Mesenchymal stem cell (in vitro differentiated cells and primary cell): ENCODE measurements at regions not wholly inside any gene's neighbourhood (a gene's known extent, or its start where the extent isn't known, plus 50 kb on each side); places are given as distances from the start of the nearest gene placed in this dataset.
A peak's percentile ranks its signal among the peaks of the same experiment; 100 is the strongest.

Experiments
- DNase-seq: peaks from one replicate; pipeline ENCODE4 v3.0.0-alpha.2; 2013
- H2AFZ ChIP-seq: one replicate; pipeline ENCODE4 v1.6.1; 2013; ENCODE audit warnings: low read depth, mild to moderate bottlenecking, control low read depth, inconsistent platforms, low read length, moderate library complexity
- H2AK5ac ChIP-seq: 2 replicates; pipeline ENCODE4 v1.6.1; 2013; ENCODE audit warnings: low read length, moderate library complexity, mild to moderate bottlenecking, inconsistent platforms; ENCODE audit not compliant: severe bottlenecking
- H2BK120ac ChIP-seq: one replicate; pipeline ENCODE4 v1.6.1; 2013; ENCODE audit warnings: low read depth, mild to moderate bottlenecking, inconsistent platforms, low read length, moderate library complexity
- H2BK12ac ChIP-seq, 2 experiments: one replicate each; pipeline ENCODE4 v1.6.1; 2013; ENCODE audit warnings: inconsistent platforms in 2 of 2, low read length in 2 of 2, mild to moderate bottlenecking in 2 of 2, moderate library complexity in 2 of 2, control low read depth in 1 of 2
- H2BK15ac ChIP-seq: one replicate; pipeline ENCODE4 v1.6.1; 2013; ENCODE audit warnings: mild to moderate bottlenecking, low read depth, inconsistent platforms; ENCODE audit not compliant: poor library complexity, severe bottlenecking
- H2BK5ac ChIP-seq: 2 replicates; pipeline ENCODE4 v1.6.1; 2013; ENCODE audit warnings: low read depth, mild to moderate bottlenecking, low read length, control low read depth, inconsistent platforms; ENCODE audit not compliant: poor library complexity, severe bottlenecking
- H3K14ac ChIP-seq, 2 experiments: one replicate each; pipeline ENCODE4 v1.6.1; 2013; ENCODE audit warnings: inconsistent platforms in 2 of 2, low read length in 2 of 2, control low read depth in 1 of 2, mild to moderate bottlenecking in 1 of 2, moderate library complexity in 1 of 2
- H3K18ac ChIP-seq, 2 experiments: one replicate each; pipeline ENCODE4 v1.6.1; 2013; ENCODE audit warnings: inconsistent platforms in 2 of 2, low read length in 2 of 2, control low read depth in 1 of 2, low read depth in 1 of 2, mild to moderate bottlenecking in 1 of 2
- H3K23ac ChIP-seq, 2 experiments: one replicate each; pipeline ENCODE4 v1.6.1; 2013; ENCODE audit warnings: inconsistent platforms in 2 of 2, low read length in 2 of 2, mild to moderate bottlenecking in 2 of 2, moderate library complexity in 2 of 2, control low read depth in 1 of 2
- H3K27ac ChIP-seq: 2 replicates; pipeline ENCODE4 v1.5.1; 2013; ENCODE audit warnings: mild to moderate bottlenecking, moderate library complexity, low read length, control low read depth, inconsistent platforms; ENCODE audit not compliant: poor library complexity, severe bottlenecking
- H3K27me3 ChIP-seq, 2 experiments: 2 replicates each; pipeline versions ENCODE4 v1.6.1 to v1.7.0; 2013; ENCODE audit warnings: low read length in 2 of 2, mild to moderate bottlenecking in 2 of 2, moderate library complexity in 2 of 2, control low read depth in 1 of 2, inconsistent platforms in 1 of 2; ENCODE audit not compliant: control insufficient read depth in 1 of 2, insufficient read depth in 1 of 2
- H3K36me3 ChIP-seq, 2 experiments: 2 replicates each; pipeline versions ENCODE4 v1.6.1 to v1.7.0; 2013; ENCODE audit warnings: low read length in 2 of 2, control low read depth in 1 of 2, inconsistent platforms in 1 of 2, low read depth in 1 of 2, mild to moderate bottlenecking in 1 of 2; ENCODE audit not compliant: insufficient read depth in 2 of 2, control insufficient read depth in 1 of 2
- H3K4ac ChIP-seq, 2 experiments: one replicate each; pipeline ENCODE4 v1.6.1; 2013; ENCODE audit warnings: inconsistent platforms in 2 of 2, low read length in 2 of 2, mild to moderate bottlenecking in 2 of 2, moderate library complexity in 2 of 2, control low read depth in 1 of 2, low read depth in 1 of 2
- H3K4me1 ChIP-seq: 2 replicates; pipeline ENCODE4 v1.6.1; 2013; ENCODE audit warnings: low read depth, low read length, control low read depth; ENCODE audit not compliant: control insufficient read depth, insufficient read depth
- H3K4me2 ChIP-seq: 2 replicates; pipeline ENCODE4 v1.6.1; 2013; ENCODE audit warnings: low read length, mild to moderate bottlenecking, inconsistent platforms; ENCODE audit not compliant: poor library complexity, severe bottlenecking
- H3K4me3 ChIP-seq, 2 experiments: 2 replicates each; pipeline versions ENCODE4 v1.5.1 to v1.7.0; 2013; ENCODE audit warnings: low read length in 2 of 2, mild to moderate bottlenecking in 2 of 2, control low read depth in 1 of 2, low read depth in 1 of 2; ENCODE audit not compliant: insufficient read depth in 1 of 2
- H3K79me1 ChIP-seq: replicated peaks from 2 replicates; pipeline ENCODE4 v1.6.1; 2013; ENCODE audit warnings: mild to moderate bottlenecking, control low read depth, low read length, inconsistent platforms; ENCODE audit not compliant: poor library complexity, severe bottlenecking
- H3K9ac ChIP-seq: 2 replicates; pipeline ENCODE4 v1.7.0; 2013; ENCODE audit warnings: mild to moderate bottlenecking, low read length, moderate library complexity
- H3K9me3 ChIP-seq: 2 replicates; pipeline ENCODE4 v1.7.0; 2013; ENCODE audit warnings: mild to moderate bottlenecking, low read length; ENCODE audit not compliant: control insufficient read depth
- H4K8ac ChIP-seq: one replicate; pipeline ENCODE4 v1.6.1; 2013; ENCODE audit warnings: inconsistent platforms, mild to moderate bottlenecking, low read length, moderate library complexity
- H4K91ac ChIP-seq: one replicate; pipeline ENCODE4 v1.6.1; 2013; ENCODE audit warnings: mild to moderate bottlenecking, low read length, inconsistent platforms
- WGBS: methylation state at CpG from one replicate; pipeline ENCODE4 v1.1.7; 2013; ENCODE audit warnings: mixed read lengths; 5-methylcytosine and 5-hydroxymethylcytosine counted together

DNA sequence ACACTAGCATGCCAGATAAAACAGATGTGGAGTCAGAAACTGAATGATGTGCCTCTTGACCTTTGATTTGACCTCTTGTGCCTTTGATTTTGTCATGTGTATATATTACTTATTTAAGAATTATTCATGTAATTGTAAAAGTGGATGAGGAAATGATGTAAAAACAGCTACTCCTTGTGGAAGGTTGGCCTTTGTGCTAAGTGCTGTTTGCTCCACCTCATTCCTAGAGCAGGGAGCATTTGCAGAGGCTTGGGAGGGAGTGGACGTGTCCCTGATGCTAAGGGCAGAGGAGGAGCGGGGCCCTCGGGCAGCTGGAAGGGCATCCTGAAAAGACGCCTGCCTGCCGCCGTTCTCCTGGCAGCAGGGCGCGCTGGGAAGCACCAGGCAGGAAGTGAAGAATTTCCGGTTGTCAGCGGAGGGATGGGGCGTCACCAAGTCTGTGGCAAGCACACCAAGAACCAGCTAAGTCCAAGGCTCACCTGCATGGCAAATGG, 197.6 kb upstream of the ZNF32 start:
- H3K4ac ChIP-seq = peak overlapping the region; percentile 27 to 69
- peak overlapping the region; percentile 75 to 91 for H2BK12ac ChIP-seq
- peak; percentile 63 for DNase-seq
- no peaks in the 10 kb centered on the region for H3K79me1 ChIP-seq
- H3K14ac ChIP-seq = peak overlapping the region in 1 of 2 experiments; percentile 6
- H2BK120ac ChIP-seq = peak overlapping the region; percentile 29
- no peak overlapping the region for H3K27ac ChIP-seq
- WGBS = 52% methylated on average over 11 of the region's 11 CpGs
- no peak overlapping the region for H3K9ac ChIP-seq
- H3K4me2 ChIP-seq = no peak overlapping the region
- peak overlapping the region; percentile 62 for H4K91ac ChIP-seq
- no peak overlapping the region for H2BK15ac ChIP-seq
- no peak overlapping the region for H2BK5ac ChIP-seq
- peak overlapping the region; percentile 26 to 71 for H3K18ac ChIP-seq
- peaks cover 6% of the 10 kb centered on the region for H3K4me1 ChIP-seq
- no peak overlapping the region for H3K4me3 ChIP-seq
- H3K9me3 ChIP-seq = no peaks in the 10 kb centered on the region
- H3K36me3 ChIP-seq = no peaks in the 10 kb centered on the region
- no peak overlapping the region for H2AK5ac ChIP-seq
- no peaks in the 10 kb centered on the region for H3K27me3 ChIP-seq
- peak overlapping the region; percentile 86 for H4K8ac ChIP-seq
- H3K23ac ChIP-seq = no peak overlapping the region
- no peak overlapping the region for H2AFZ ChIP-seq

DNA sequence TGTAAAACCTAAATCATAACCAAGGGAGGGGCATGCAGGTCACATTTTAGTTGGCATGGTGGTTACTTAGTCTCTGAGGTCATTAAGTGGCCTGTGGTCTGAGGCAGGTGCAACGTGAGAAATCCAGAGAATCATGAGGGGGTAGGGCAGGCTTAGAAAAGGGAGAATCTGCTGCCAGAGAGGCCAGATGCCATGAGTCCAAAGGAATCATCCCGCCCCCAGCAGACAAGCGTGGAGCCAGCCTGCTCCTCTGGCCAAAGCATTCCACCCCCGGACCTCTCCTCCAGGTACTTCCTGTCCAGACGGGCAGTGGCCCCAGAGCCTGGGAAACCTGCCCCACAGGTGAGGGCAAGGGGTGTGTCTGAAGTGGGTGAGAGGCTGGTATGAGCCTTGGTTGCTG, 196.4 kb upstream of the ZNF32 start:
- Histone ChIP-seq H4K91ac (peak overlapping the region; percentile 77), H2BK5ac (no peak overlapping the region), H3K4me3 (no peak overlapping the region), H2BK12ac (peak overlapping the region; percentile 69 to 96), H3K27ac (no peak overlapping the region), H3K18ac (peak overlapping the region; percentile 9 to 86), H3K79me1 (no peaks in the 10 kb centered on the region), H3K4me2 (no peak overlapping the region), H3K27me3 (peaks cover 2 to 8% of the 10 kb centered on the region in 2 experiments), H3K36me3 (no peaks in the 10 kb centered on the region), H4K8ac (peak overlapping the region; percentile 4), H3K4me1 (peaks cover 6% of the 10 kb centered on the region), H3K9me3 (no peaks in the 10 kb centered on the region), H3K4ac (peak overlapping the region in 1 of 2 experiments; percentile 86), H3K14ac (peak overlapping the region in 1 of 2 experiments; percentile 72), H3K9ac (no peak overlapping the region), H2BK120ac (peak overlapping the region; percentile 50), H2AK5ac (no peak overlapping the region), H2AFZ (no peak overlapping the region), H2BK15ac (no peak overlapping the region), H3K23ac (no peak overlapping the region)
- no peak for DNase-seq
- 39% methylated on average over 2 of the region's 5 CpGs for WGBS

DNA sequence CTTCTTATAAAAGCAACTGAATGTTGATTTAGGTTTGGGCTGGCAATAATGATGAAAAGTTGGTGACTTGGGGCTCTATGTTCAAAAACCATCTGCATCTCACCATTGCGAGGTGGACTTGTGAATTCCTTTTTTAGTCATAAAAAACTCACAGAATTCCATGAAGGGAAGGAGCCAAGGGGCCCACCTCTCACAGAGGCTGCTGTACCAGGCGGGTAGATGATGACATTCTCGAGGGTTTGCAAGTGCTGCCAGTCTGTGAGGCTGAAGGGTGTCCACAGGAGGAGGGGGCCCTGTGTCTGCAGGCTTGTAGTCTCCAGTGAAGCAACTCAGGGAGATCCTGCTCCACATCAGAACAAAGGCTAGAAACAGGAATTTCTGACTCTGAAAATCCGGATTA, 195.5 kb upstream of the ZNF32 start:
- H3K9me3 ChIP-seq = no peaks in the 10 kb centered on the region
- H2BK12ac ChIP-seq = peak overlapping the region; percentile 29 to 32
- H3K4me3 ChIP-seq = peak overlapping the region in 1 of 2 experiments; percentile 3
- H3K4ac ChIP-seq = peak overlapping the region in 1 of 2 experiments; percentile 2
- peak overlapping the region; percentile 53 for H4K91ac ChIP-seq
- H3K4me2 ChIP-seq = no peak overlapping the region
- peak overlapping the region; percentile 14 for H3K9ac ChIP-seq
- no peaks in the 10 kb centered on the region for H3K79me1 ChIP-seq
- no peak overlapping the region for H3K14ac ChIP-seq
- peaks cover 4 to 17% of the 10 kb centered on the region in 2 experiments for H3K27me3 ChIP-seq
- no peak overlapping the region for H2BK15ac ChIP-seq
- no peak overlapping the region for H2AK5ac ChIP-seq
- no peaks in the 10 kb centered on the region for H3K36me3 ChIP-seq
- no peak overlapping the region for H3K27ac ChIP-seq
- no peak overlapping the region for H2AFZ ChIP-seq
- H3K4me1 ChIP-seq = peaks cover 8% of the 10 kb centered on the region
- WGBS = 84% methylated on average over 3 of the region's 4 CpGs
- DNase-seq = no peak
- H2BK120ac ChIP-seq = no peak overlapping the region
- no peak overlapping the region for H4K8ac ChIP-seq
- peak overlapping the region in 1 of 2 experiments; percentile 7 for H3K18ac ChIP-seq
- H3K23ac ChIP-seq = no peak overlapping the region
- H2BK5ac ChIP-seq = no peak overlapping the region

DNA sequence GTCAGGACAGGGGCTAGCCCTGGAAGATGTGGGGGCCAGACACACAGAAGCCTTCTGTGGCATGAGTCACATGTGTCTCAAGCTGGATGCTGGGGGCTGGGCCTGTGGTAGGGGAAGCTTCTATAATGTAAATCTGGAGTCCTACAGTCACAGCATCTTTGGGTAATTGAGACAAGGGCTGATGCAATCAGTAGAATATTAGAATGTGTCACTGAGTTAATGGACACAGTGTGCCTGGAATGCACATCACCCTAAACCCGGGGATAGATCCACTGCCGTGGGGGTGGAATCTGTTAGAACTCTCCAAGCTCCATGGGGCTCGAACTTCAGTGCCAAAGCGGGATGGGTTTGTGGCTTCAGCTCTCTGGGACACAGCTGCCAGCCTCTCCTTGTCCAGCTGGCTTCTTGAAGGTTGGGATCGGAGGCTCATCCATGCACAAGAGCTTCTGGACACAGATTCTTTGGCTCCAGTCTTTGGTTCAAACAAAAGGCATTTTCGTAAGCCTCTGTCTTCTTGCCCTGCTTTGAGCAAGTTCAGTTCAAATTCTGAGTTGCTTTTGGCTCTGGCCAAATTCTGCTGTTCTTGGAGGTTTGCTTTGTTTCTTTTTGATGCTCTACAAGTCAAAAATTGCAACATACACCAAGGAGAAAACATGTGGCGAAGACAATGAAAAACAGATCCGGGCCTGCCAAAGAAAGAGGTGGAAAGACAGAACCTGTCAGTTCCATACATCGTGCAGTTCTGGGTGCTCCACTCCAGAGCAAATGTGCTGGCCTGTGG, 194.8 kb upstream of the ZNF32 start:
- H3K27me3 ChIP-seq = peaks cover 4 to 17% of the 10 kb centered on the region in 2 experiments
- 66% methylated on average over 9 of the region's 9 CpGs for WGBS

More for the DNA sequence above, 194.8 kb upstream of the ZNF32 start:
- Histone ChIP-seq H3K14ac (no peak overlapping the region), H3K27ac (no peak overlapping the region), H3K36me3 (no peaks in the 10 kb centered on the region), H2BK5ac (no peak overlapping the region), H4K91ac (peak overlapping the region; percentile 63), H3K9ac (peak overlapping the region; percentile 14), H4K8ac (peak overlapping the region; percentile 91), H3K9me3 (no peaks in the 10 kb centered on the region), H3K4me2 (no peak overlapping the region), H3K79me1 (no peaks in the 10 kb centered on the region), H3K4me3 (peak overlapping the region in 1 of 2 experiments; percentile 3), H3K4ac (peak overlapping the region; percentile 2 to 80), H2BK15ac (no peak overlapping the region), H3K4me1 (peaks cover 8% of the 10 kb centered on the region), H2BK12ac (peak overlapping the region; percentile 48 to 75), H2AK5ac (no peak overlapping the region), H2AFZ (no peak overlapping the region), H2BK120ac (peak overlapping the region; percentile 42), H3K23ac (no peak overlapping the region), H3K18ac (peak overlapping the region; percentile 15 to 78)
- peak; percentile 89 for DNase-seq
